ENCODE measurements at regions not wholly inside any gene's neighbourhood (a gene's known extent, or its start where the extent isn't known, plus 50 kb on each side); places are given as distances from the start of the nearest gene placed in this dataset.
A peak's percentile ranks its signal among the peaks of the same experiment; 100 is the strongest.

DNA sequence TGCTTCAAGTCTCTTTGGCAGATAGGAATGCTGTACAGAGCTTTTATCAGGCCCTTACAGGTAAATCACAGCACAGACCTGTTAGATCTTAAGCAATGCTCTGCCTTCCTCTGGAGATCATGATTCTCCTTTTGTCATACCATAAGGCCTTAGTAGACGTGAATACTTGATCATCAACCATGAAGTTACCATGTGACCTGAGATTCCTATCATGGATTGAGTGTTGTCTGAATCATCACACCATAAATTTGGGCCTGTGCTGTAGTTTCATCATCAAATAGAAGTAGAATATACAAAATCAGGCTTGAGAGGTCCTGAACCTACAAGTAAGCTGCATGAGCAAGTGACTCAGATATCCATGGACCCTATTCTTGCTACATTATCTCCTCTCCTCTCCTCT lies 466.8 kb upstream of the INTU start:
- intact Hi-C loops (cut with DNase I) = no loop called here

GRCh38 chr4:127174201-127174600 lies 458.6 kb upstream of the INTU start:
- no peak overlapping the region for H3K4me3 ChIP-seq
- no peak for DNase-seq
- H3K4me1 ChIP-seq = peaks cover 0 to 22% (median 10%) of the 10 kb centered on the region in 4 donors
- TF ChIP-seq, protein P1, sequence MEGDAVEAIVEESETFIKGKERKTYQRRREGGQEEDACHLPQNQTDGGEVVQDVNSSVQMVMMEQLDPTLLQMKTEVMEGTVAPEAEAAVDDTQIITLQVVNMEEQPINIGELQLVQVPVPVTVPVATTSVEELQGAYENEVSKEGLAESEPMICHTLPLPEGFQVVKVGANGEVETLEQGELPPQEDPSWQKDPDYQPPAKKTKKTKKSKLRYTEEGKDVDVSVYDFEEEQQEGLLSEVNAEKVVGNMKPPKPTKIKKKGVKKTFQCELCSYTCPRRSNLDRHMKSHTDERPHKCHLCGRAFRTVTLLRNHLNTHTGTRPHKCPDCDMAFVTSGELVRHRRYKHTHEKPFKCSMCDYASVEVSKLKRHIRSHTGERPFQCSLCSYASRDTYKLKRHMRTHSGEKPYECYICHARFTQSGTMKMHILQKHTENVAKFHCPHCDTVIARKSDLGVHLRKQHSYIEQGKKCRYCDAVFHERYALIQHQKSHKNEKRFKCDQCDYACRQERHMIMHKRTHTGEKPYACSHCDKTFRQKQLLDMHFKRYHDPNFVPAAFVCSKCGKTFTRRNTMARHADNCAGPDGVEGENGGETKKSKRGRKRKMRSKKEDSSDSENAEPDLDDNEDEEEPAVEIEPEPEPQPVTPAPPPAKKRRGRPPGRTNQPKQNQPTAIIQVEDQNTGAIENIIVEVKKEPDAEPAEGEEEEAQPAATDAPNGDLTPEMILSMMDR (IDR thresholded peaks at IDR 0.05) = no peak
- intact Hi-C loops (cut with DNase I) = no loop called here
- H3K27ac ChIP-seq = no peak overlapping the region
- no peaks in the 10 kb centered on the region for H3K27me3 ChIP-seq
- 82 to 85% methylated on average over 1 of the region's 1 CpG for WGBS, 2 donors
- no peaks in the 10 kb centered on the region for H3K36me3 ChIP-seq
- no peaks in the 10 kb centered on the region for H3K9me3 ChIP-seq

More for the DNA sequence above, 466.8 kb upstream of the INTU start:
- Histone ChIP-seq H3K27me3 (no peaks in the 10 kb centered on the region), H3K9me3 (no peaks in the 10 kb centered on the region), H3K4me3 (no peak overlapping the region), H3K27ac (no peak overlapping the region), H3K36me3 (no peaks in the 10 kb centered on the region), H3K4me1 (no peaks in the 10 kb centered on the region)
- TF ChIP-seq EP300 (IDR thresholded peaks at IDR 0.05) = no peak
- no peak for TF ChIP-seq POLR2AphosphoS5 (IDR thresholded peaks at IDR 0.05)
- TF ChIP-seq, protein P1 (IDR thresholded peaks at IDR 0.05) = no peak
- TF ChIP-seq POLR2A (IDR thresholded peaks at IDR 0.05) = no peak
- DNase-seq = no peak
- 68 to 87% methylated on average over 1 of the region's 1 CpG for WGBS, 2 donors

- H3K36me3 ChIP-seq = no peaks in the 10 kb centered on the region
- H3K27me3 ChIP-seq = no peaks in the 10 kb centered on the region
- H3K4me1 ChIP-seq = peaks cover 0 to 22% (median 12%) of the 10 kb centered on the region in 4 donors
- intact Hi-C loops (cut with DNase I) = no loop called here
- DNase-seq = no peak
- no peak overlapping the region for H3K27ac ChIP-seq
- WGBS, 2 donors = 64 to 69% methylated on average over 2 of the region's 2 CpGs
- TF ChIP-seq, protein P1 (IDR thresholded peaks at IDR 0.05) = no peak
- TF ChIP-seq POLR2AphosphoS5 (IDR thresholded peaks at IDR 0.05) = peak in 3 of 4 donors; percentile 13 to 70 (median 41)
- no peak overlapping the region for H3K4me3 ChIP-seq
- H3K9me3 ChIP-seq = no peaks in the 10 kb centered on the region
Observed at GRCh38 chr4:127174616-127175015, 458.1 kb upstream of the INTU start.

DNA sequence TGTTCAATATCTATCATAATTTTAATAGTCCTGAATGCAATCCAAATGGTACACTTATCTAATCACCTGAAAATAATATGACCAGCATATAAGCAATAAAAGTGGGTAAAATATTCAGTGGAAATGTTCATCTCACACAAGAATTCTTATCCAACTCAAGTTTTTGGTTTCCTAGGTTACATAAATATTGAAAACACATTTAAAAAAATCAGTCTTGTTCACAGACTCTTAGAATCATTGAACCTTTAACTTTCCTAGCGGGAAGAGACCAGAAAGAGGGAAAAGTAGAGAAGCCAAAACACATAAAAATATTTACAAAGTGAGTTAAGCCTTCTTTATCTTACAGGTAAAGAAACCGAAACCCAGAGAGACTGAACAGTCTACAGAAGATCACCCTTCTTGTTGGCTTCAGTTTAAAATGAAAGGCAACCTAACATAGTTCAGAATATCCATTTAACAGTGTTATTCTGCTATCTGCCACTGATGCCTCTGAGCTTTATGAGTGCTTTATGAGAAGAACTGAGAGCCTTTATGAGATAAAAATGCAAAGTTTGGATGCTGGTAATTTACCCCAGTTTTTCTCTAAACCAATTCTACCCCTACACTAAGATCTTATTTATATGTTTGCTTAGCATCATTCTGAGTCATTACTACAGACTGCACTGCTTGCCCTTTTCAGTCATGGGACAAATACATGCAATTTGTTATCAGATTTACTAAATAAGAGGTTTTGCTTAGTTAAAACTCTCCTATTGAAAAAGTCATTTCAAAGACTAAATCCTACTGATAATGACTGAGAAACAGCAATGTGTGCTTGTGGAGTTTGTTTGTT lies 453.3 kb upstream of the INTU start:
- intact Hi-C loops (cut with DNase I) = no loop called here
- H3K4me1 ChIP-seq = peaks cover 0 to 15% (median 11%) of the 10 kb centered on the region in 4 donors
- no peak for DNase-seq
- H3K27ac ChIP-seq = no peak overlapping the region
- no peaks in the 10 kb centered on the region for H3K27me3 ChIP-seq
- no peak overlapping the region for H3K4me3 ChIP-seq
- H3K9me3 ChIP-seq = peaks cover 0 to 4% (median 0%) of the 10 kb centered on the region in 4 donors
- H3K36me3 ChIP-seq = no peaks in the 10 kb centered on the region
- 36 to 45% methylated on average over 2 of the region's 2 CpGs for WGBS, 2 donors
- TF ChIP-seq POLR2AphosphoS5 (IDR thresholded peaks at IDR 0.05) (no peak), POLR2A (IDR thresholded peaks at IDR 0.05) (no peak), EP300 (IDR thresholded peaks at IDR 0.05) (no peak)
- TF ChIP-seq, protein P1 (IDR thresholded peaks at IDR 0.05) = no peak

DNA sequence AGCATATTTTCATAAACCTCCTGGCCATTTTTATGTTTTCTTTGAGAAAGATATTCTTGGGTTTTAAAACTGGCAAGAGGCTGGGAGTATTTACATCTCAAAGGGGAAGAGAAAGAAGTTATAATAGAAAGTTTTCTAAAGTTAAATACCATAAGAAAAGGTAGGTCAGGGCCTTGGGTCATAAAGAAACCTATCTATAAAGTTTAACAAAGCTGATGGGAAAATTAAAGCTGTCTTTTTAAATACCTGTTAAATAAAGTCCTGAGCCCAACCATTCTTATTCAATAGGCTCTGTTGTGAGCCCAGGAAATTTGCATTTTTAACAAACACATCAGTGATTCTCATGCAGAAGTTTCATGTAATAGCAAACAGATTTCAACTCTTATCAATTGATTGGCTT lies 451.8 kb upstream of the INTU start:
- H3K36me3 ChIP-seq = no peaks in the 10 kb centered on the region
- H3K27ac ChIP-seq = no peak overlapping the region
- no peaks in the 10 kb centered on the region for H3K27me3 ChIP-seq
- DNase-seq = no peak
- peaks cover 0 to 7% (median 0%) of the 10 kb centered on the region in 4 donors for H3K9me3 ChIP-seq
- peaks cover 0 to 10% (median 0%) of the 10 kb centered on the region in 4 donors for H3K4me1 ChIP-seq
- no peak overlapping the region for H3K4me3 ChIP-seq
- intact Hi-C loops (cut with DNase I) = no loop called here
- TF ChIP-seq EP300 (IDR thresholded peaks at IDR 0.05) = no peak
- no peak for TF ChIP-seq POLR2AphosphoS5 (IDR thresholded peaks at IDR 0.05)
- no peak for TF ChIP-seq POLR2A (IDR thresholded peaks at IDR 0.05)
- TF ChIP-seq, protein P1 (IDR thresholded peaks at IDR 0.05) = no peak
